Keratinocyte (primary cell): ENCODE measurements at regions not wholly inside any gene's neighbourhood (a gene's known extent, or its start where the extent isn't known, plus 50 kb on each side); places are given as distances from the start of the nearest gene placed in this dataset.

Experiments
- DNase-seq: peaks from one replicate; pipeline ENCODE4 v3.0.0-alpha.2; 2011; ENCODE audit warnings: low read depth, missing footprints, low spot score
- FAIRE-seq: peaks from 2 replicates; lab custom pipeline; 2011; peaks lifted over from hg19 to GRCh38; lab: Jason Lieb, UNC
- H2AFZ ChIP-seq: 2 replicates; pipeline ENCODE4 v1.6.0; 2012; ENCODE audit warnings: low read length, control low read depth, inconsistent platforms; ENCODE audit not compliant: control insufficient read depth
- H3K27ac ChIP-seq: 2 replicates; pipeline ENCODE4 v1.5.1; 2011; ENCODE audit warnings: low read length; ENCODE audit not compliant: control insufficient read depth, insufficient read depth
- H3K27me3 ChIP-seq: 3 replicates; pipeline ENCODE4 v1.6.0; 2011; ENCODE audit warnings: low read length; ENCODE audit not compliant: control insufficient read depth, insufficient read depth; ENCODE audit errors: extremely low read depth
- H3K36me3 ChIP-seq, 2 experiments: 2 replicates in 1 of 2; 3 replicates in 1 of 2; pipeline ENCODE4 v1.5.1; 2011; ENCODE audit warnings: low read length in 2 of 2, mild to moderate bottlenecking in 1 of 2; ENCODE audit not compliant: control insufficient read depth in 2 of 2, insufficient read depth in 2 of 2; ENCODE audit errors: extremely low read depth in 1 of 2
- H3K4me1 ChIP-seq: 3 replicates; pipeline ENCODE4 v1.5.1; 2011; ENCODE audit warnings: low read length; ENCODE audit not compliant: control insufficient read depth, insufficient read depth; ENCODE audit errors: extremely low read depth
- H3K4me2 ChIP-seq: 3 replicates; pipeline ENCODE4 v1.6.0; 2011; ENCODE audit warnings: low read depth, low read length; ENCODE audit not compliant: control insufficient read depth, insufficient read depth; ENCODE audit errors: extremely low read depth
- H3K4me3 ChIP-seq, 3 experiments: fragments of 200-600 bp in 1 of 3; sonication (generic) in 1 of 3; 2 replicates in 2 of 3; 3 replicates in 1 of 3; pipeline ENCODE4 v1.5.1; 2011 to 2016; ENCODE audit warnings: low read length in 3 of 3, mild to moderate bottlenecking in 3 of 3, control low read depth in 2 of 3, inconsistent platforms in 1 of 3, low read depth in 1 of 3, mixed read lengths in 1 of 3, mixed run types in 1 of 3, moderate library complexity in 1 of 3; ENCODE audit not compliant: control insufficient read depth in 2 of 3, insufficient read depth in 2 of 3; ENCODE audit errors: extremely low read depth in 1 of 3
- H3K79me2 ChIP-seq: 2 replicates; pipeline ENCODE4 v1.6.0; 2012; ENCODE audit warnings: low read length; ENCODE audit not compliant: control insufficient read depth, insufficient read depth
- H3K9ac ChIP-seq: 3 replicates; pipeline ENCODE4 v1.6.0; 2011; ENCODE audit warnings: low read length; ENCODE audit not compliant: control insufficient read depth, insufficient read depth; ENCODE audit errors: extremely low read depth
- H3K9me1 ChIP-seq: 3 replicates; pipeline ENCODE4 v1.6.0; 2011; ENCODE audit warnings: low read length; ENCODE audit not compliant: control insufficient read depth, insufficient read depth; ENCODE audit errors: extremely low read depth
- H3K9me3 ChIP-seq: 2 replicates; pipeline ENCODE4 v1.5.1; 2012; ENCODE audit warnings: low read depth, low read length; ENCODE audit not compliant: control insufficient read depth
- H4K20me1 ChIP-seq: 3 replicates; pipeline ENCODE4 v1.6.0; 2011; ENCODE audit warnings: low read length; ENCODE audit not compliant: control insufficient read depth, insufficient read depth; ENCODE audit errors: extremely low read depth
- CTCF ChIP-seq, 3 experiments: IDR thresholded peaks in 1 of 3; conservative IDR thresholded peaks in 1 of 3; optimal IDR thresholded peaks in 1 of 3; 2 replicates in 2 of 3; 3 replicates in 1 of 3; pipeline versions ENCODE3 to v1.5.1; 2011; ENCODE audit warnings: low read length in 3 of 3, mild to moderate bottlenecking in 3 of 3, moderate library complexity in 2 of 3, control low read depth in 1 of 3, inconsistent platforms in 1 of 3; ENCODE audit not compliant: insufficient read depth in 2 of 3; ENCODE audit errors: extremely low read depth in 1 of 3
- EZH2 ChIP-seq: IDR thresholded peaks from one replicate; pipeline ENCODE4 v1.6.1; 2012; ENCODE audit warnings: inconsistent platforms, mild to moderate bottlenecking, low read length, moderate library complexity
- dilution Hi-C: fragments of 300-500 bp; cut with MboI; formaldehyde crosslinking; loops from one replicate; pipeline ENCODE4 v1.7.0; 2020; ENCODE audit warnings: low sequenced_read_pairs; ENCODE audit not compliant: extremely low pct_ligation_motif_present

- FAIRE-seq (no peak), DNase-seq (no peak)
- Histone ChIP-seq H3K4me2 (no peak overlapping the region), H3K79me2 (no peaks in the 10 kb centered on the region), H3K4me3 (no peak overlapping the region), H3K4me1 (peaks cover 22% of the 10 kb centered on the region), H2AFZ (no peak overlapping the region), H3K9me3 (peaks cover 3% of the 10 kb centered on the region), H3K9ac (no peak overlapping the region), H4K20me1 (no peaks in the 10 kb centered on the region), H3K27me3 (no peaks in the 10 kb centered on the region), H3K27ac (no peak overlapping the region), H3K36me3 (no peaks in the 10 kb centered on the region), H3K9me1 (no peaks in the 10 kb centered on the region)
- dilution Hi-C loops, result no loop called here
- TF ChIP-seq EZH2 (no peak), CTCF (optimal IDR thresholded peaks at IDR 0.05 in 1 of 3, IDR thresholded peaks at IDR 0.05 in 1 of 3, conservative IDR thresholded peaks at IDR 0.05 in 1 of 3; ENCODE audit: extremely low read depth in 1 of 3, insufficient read depth in 2 of 3, low read length in 3 of 3) (no peak)
Observed at GRCh38 chr2:228545748-228546145, 364.3 kb upstream of the SPHKAP start.

GRCh38 chr2:228545041-228545747 lies 363.7 kb upstream of the SPHKAP start:
- dilution Hi-C loops, result no loop called here
- Histone ChIP-seq H3K27me3 (no peaks in the 10 kb centered on the region), H3K4me3 (no peak overlapping the region), H3K9me3 (peaks cover 3% of the 10 kb centered on the region), H3K9me1 (no peaks in the 10 kb centered on the region), H3K36me3 (no peaks in the 10 kb centered on the region), H3K9ac (no peak overlapping the region), H4K20me1 (no peaks in the 10 kb centered on the region), H2AFZ (no peak overlapping the region), H3K79me2 (no peaks in the 10 kb centered on the region), H3K4me2 (no peak overlapping the region), H3K27ac (no peak overlapping the region), H3K4me1 (peaks cover 22% of the 10 kb centered on the region)
- no peak for FAIRE-seq
- TF ChIP-seq CTCF (optimal IDR thresholded peaks at IDR 0.05 in 1 of 3, IDR thresholded peaks at IDR 0.05 in 1 of 3, conservative IDR thresholded peaks at IDR 0.05 in 1 of 3; ENCODE audit: extremely low read depth in 1 of 3, insufficient read depth in 2 of 3, low read length in 3 of 3) (no peak), EZH2 (no peak)
- DNase-seq, result no peak
